Liver (tissue), 3 donors: ENCODE measurements at regions not wholly inside any gene's neighbourhood (a gene's known extent, or its start where the extent isn't known, plus 50 kb on each side); places are given as distances from the start of the nearest gene placed in this dataset.
"Not testable (repeated sequence)": the region's sequence is repeated elsewhere in the genome, so short reads cannot be mapped to it uniquely, and the experiment has no call there.

Experiments used
- YY1 ChIP-seq: IDR thresholded peaks from 2 replicates; pipeline ENCODE4 v1.6.1; 2016; ENCODE audit warnings: antibody characterized with exemption, mild to moderate bottlenecking
- TF ChIP-seq, protein P1 (sequence below): fragments of 150-350 bp; IDR thresholded peaks from 2 replicates; pipeline ENCODE4 v1.5.1; 2017; ENCODE audit warnings: improper control_type of control experiment, low read depth, low read length; ENCODE audit not compliant: missing input control
- TF ChIP-seq, protein P2 (sequence below): IDR thresholded peaks from 2 replicates; pipeline ENCODE4 v1.6.1; 2016; ENCODE audit warnings: antibody characterized with exemption
- donor health status: healthy.
- donor health status: healthy.

DNA sequence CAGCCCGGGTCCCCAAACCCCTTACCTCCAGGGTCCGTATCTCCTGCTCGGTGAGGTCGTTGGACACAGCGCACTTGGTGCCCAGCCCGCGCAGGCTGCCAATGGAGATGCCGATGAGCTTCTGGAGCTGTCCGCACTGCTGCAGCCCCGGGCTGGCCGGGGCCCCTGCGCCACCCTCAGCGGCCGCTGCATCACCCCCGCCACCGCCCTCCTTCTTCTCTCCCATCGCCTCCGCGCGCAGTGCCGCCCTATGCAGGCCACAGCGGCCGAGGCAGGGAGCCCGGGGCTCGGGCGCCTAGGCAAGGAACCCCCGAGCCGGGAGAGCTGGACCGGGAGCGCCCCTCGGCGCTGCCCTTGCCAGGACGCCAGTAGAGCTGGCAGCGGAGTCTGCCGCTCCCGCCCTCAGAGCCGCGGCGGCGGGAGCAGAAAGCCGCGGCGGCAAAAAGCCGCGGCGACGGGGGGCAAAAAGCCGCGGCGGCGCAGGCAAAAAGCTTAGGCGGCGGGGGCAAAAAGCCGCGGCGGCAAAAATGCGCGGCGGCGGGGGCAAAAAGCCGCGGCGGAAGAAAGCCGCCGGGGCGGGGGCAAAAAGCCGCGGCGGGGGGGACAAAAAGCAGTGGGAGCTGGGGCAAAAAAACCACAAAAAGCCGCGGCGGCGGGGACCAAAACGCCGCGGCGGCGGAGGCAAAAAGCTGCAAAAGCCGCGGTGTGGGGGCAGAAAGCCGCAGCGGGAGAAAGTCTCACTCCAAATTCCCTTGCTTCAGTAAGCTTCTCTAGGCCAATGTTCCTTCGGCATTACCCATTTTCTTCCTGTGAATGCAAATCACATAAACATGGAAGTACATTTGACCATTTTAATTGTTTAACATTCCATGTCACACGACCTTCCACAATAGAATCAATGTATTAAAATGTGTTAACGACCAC, 181.2 kb downstream of the ZNF92 start:
- TF ChIP-seq, protein P1, sequence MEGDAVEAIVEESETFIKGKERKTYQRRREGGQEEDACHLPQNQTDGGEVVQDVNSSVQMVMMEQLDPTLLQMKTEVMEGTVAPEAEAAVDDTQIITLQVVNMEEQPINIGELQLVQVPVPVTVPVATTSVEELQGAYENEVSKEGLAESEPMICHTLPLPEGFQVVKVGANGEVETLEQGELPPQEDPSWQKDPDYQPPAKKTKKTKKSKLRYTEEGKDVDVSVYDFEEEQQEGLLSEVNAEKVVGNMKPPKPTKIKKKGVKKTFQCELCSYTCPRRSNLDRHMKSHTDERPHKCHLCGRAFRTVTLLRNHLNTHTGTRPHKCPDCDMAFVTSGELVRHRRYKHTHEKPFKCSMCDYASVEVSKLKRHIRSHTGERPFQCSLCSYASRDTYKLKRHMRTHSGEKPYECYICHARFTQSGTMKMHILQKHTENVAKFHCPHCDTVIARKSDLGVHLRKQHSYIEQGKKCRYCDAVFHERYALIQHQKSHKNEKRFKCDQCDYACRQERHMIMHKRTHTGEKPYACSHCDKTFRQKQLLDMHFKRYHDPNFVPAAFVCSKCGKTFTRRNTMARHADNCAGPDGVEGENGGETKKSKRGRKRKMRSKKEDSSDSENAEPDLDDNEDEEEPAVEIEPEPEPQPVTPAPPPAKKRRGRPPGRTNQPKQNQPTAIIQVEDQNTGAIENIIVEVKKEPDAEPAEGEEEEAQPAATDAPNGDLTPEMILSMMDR = not testable (repeated sequence)
- TF ChIP-seq YY1 = not testable (repeated sequence)
- TF ChIP-seq, protein P2, sequence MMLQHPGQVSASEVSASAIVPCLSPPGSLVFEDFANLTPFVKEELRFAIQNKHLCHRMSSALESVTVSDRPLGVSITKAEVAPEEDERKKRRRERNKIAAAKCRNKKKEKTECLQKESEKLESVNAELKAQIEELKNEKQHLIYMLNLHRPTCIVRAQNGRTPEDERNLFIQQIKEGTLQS = not testable (repeated sequence)
